ENCODE measurements at regions not wholly inside any gene's neighbourhood (a gene's known extent, or its start where the extent isn't known, plus 50 kb on each side); places are given as distances from the start of the nearest gene placed in this dataset.

DNA sequence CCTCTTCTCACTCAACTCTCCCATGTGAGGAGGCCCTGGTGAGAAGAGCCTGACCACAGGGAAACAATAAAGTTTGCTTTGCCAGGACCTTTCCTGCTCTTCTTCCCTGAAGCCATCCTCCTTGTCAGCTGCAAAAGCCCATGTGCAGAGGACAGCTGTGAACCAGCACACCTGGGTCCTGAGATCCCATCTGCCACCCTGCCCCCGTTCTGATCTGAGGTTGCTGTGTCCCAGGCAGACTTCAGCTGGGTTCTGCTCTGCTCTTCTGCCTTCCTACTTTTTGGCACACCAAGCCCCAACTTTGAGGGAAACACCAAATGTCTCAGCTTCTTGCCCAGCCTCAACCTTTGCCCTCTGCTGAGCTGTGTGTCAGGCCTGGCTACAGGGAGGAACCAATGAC, 595.1 kb upstream of the ARPP21 start:
- Histone ChIP-seq H3K4me3 (no peak overlapping the region), H3K36me3 (no peaks in the 10 kb centered on the region), H3K27me3 (replicated peaks in 1 of 7) (no peaks in the 10 kb centered on the region), H3K9me3 (peaks cover 0 to 5% (median 0%) of the 10 kb centered on the region in 8 donors), H3K4me1 (no peaks in the 10 kb centered on the region), H3K27ac (no peak overlapping the region)
- TF ChIP-seq POLR2AphosphoS5 (IDR thresholded peaks at IDR 0.05) = no peak
- TF ChIP-seq, protein P1, sequence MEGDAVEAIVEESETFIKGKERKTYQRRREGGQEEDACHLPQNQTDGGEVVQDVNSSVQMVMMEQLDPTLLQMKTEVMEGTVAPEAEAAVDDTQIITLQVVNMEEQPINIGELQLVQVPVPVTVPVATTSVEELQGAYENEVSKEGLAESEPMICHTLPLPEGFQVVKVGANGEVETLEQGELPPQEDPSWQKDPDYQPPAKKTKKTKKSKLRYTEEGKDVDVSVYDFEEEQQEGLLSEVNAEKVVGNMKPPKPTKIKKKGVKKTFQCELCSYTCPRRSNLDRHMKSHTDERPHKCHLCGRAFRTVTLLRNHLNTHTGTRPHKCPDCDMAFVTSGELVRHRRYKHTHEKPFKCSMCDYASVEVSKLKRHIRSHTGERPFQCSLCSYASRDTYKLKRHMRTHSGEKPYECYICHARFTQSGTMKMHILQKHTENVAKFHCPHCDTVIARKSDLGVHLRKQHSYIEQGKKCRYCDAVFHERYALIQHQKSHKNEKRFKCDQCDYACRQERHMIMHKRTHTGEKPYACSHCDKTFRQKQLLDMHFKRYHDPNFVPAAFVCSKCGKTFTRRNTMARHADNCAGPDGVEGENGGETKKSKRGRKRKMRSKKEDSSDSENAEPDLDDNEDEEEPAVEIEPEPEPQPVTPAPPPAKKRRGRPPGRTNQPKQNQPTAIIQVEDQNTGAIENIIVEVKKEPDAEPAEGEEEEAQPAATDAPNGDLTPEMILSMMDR (IDR thresholded peaks at IDR 0.05 in 8 of 11, conservative IDR thresholded peaks at IDR 0.05 in 3 of 11) = no peak
- TF ChIP-seq POLR2A (IDR thresholded peaks at IDR 0.05) = no peak
- intact Hi-C loops (cut with DNase I; ENCODE audit: low total_unique reads) = no loop called here
- WGBS, 5 donors = 69 to 87% (median 81%) methylated on average over 1 of the region's 1 CpG
- DNase-seq = no peak

DNA sequence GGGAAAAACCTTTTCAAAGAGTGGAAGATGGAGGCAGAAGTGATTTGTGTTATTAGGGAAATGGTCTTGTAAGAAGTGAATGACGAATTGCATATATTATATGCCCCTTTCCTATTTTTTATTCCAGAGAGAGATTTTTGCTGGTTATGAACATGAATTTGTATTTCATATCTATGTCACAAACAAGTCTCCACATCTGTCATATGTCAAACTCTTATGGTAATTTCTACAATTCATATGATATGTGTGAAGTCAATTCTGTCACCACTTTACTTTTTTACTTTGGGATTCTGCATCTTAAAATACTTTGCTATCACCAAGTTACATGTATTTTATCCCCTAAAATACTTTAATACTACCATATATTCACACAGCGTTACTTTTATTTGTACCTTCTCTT, 594.2 kb upstream of the ARPP21 start:
- no peak for DNase-seq
- WGBS, 5 donors = 81 to 89% (median 85%) methylated on average over 2 of the region's 2 CpGs
- H3K4me3 ChIP-seq = no peak overlapping the region
- no peak overlapping the region for H3K27ac ChIP-seq
- TF ChIP-seq POLR2A (IDR thresholded peaks at IDR 0.05) (no peak), POLR2AphosphoS5 (IDR thresholded peaks at IDR 0.05) (no peak)
- TF ChIP-seq, protein P1 (IDR thresholded peaks at IDR 0.05 in 8 of 11, conservative IDR thresholded peaks at IDR 0.05 in 3 of 11) = no peak
- H3K9me3 ChIP-seq = peaks cover 0 to 5% (median 0%) of the 10 kb centered on the region in 8 donors
- no peaks in the 10 kb centered on the region for H3K27me3 ChIP-seq (replicated peaks in 1 of 7)
- intact Hi-C loops (cut with DNase I; ENCODE audit: low total_unique reads) = no loop called here
- no peaks in the 10 kb centered on the region for H3K36me3 ChIP-seq
- no peaks in the 10 kb centered on the region for H3K4me1 ChIP-seq

DNA sequence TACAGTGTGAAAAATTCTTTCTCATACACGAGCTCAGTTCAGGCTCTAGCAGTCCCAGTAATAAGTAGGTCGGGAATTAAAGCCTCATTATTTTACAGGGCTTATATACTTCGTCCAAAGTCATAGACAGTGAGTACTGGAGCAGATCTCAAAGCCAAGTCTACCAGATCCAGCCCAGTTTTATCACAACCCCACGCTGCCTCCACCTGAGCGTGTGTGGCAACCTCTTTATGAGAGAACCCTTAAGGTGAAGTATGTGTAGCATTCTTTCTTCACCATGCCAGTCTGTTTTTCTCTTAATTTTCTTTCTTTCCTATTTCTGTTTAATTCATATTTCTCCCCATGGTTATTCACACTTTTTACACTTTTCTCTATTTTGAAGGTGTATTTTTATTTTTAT, 574.6 kb upstream of the ARPP21 start:
- TF ChIP-seq, protein P1 (IDR thresholded peaks at IDR 0.05 in 8 of 11, conservative IDR thresholded peaks at IDR 0.05 in 3 of 11) = no peak
- TF ChIP-seq POLR2AphosphoS5 (IDR thresholded peaks at IDR 0.05) (no peak), POLR2A (IDR thresholded peaks at IDR 0.05) (no peak)
- intact Hi-C loops (cut with DNase I; ENCODE audit: low total_unique reads) = no loop called here
- H3K27me3 ChIP-seq (replicated peaks in 1 of 7) = no peaks in the 10 kb centered on the region
- no peak overlapping the region for H3K27ac ChIP-seq
- H3K9me3 ChIP-seq = no peaks in the 10 kb centered on the region
- DNase-seq = no peak
- H3K4me3 ChIP-seq = no peak overlapping the region
- 61 to 74% (median 69%) methylated on average over 5 of the region's 5 CpGs for WGBS, 5 donors
- H3K36me3 ChIP-seq = no peaks in the 10 kb centered on the region
- no peaks in the 10 kb centered on the region for H3K4me1 ChIP-seq

DNA sequence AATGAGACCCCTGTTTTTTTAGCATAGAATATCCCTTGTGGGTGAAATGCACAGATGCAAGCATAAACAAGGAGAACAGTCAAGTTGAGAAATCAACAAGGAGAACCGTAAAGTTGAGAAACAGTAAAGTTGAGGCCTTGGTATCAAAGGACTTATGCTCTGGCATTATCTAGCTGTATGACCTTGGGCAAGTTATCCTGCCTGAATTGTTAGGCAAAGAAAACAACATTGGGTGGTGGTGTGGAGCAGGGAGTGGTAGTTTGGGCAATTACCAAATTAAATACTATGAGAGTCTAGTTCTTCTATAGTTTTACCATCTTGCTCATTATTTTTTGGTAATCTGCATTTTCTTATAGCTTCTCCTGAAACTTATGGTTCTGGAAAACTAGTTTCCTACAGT, 573.4 kb upstream of the ARPP21 start:
- Histone ChIP-seq H3K9me3 (no peaks in the 10 kb centered on the region), H3K36me3 (no peaks in the 10 kb centered on the region), H3K27ac (no peak overlapping the region), H3K4me3 (no peak overlapping the region), H3K4me1 (no peaks in the 10 kb centered on the region), H3K27me3 (replicated peaks in 1 of 7) (no peaks in the 10 kb centered on the region)
- TF ChIP-seq POLR2A (IDR thresholded peaks at IDR 0.05) = no peak
- TF ChIP-seq, protein P1 (IDR thresholded peaks at IDR 0.05 in 8 of 11, conservative IDR thresholded peaks at IDR 0.05 in 3 of 11) = no peak
- TF ChIP-seq POLR2AphosphoS5 (IDR thresholded peaks at IDR 0.05) = no peak
- WGBS, 5 donors = 77 to 97% (median 90%) methylated on average over 1 of the region's 1 CpG
- DNase-seq = no peak
- intact Hi-C loops (cut with DNase I; ENCODE audit: low total_unique reads) = no loop called here

All from spleen (tissue), 11 donors.